H7 (cell line): ENCODE measurements at regions not wholly inside any gene's neighbourhood (a gene's known extent, or its start where the extent isn't known, plus 50 kb on each side); places are given as distances from the start of the nearest gene placed in this dataset.
"Not testable (repeated sequence)": the region's sequence is repeated elsewhere in the genome, so short reads cannot be mapped to it uniquely, and the experiment has no call there.

Experiments used
- DNase-seq: peaks from one replicate; pipeline ENCODE4 v3.0.0; 2012
- H3K27me3 ChIP-seq: 2 replicates; pipeline ENCODE4 v1.6.0; 2011; ENCODE audit warnings: mild to moderate bottlenecking, low read length; ENCODE audit not compliant: control insufficient read depth, insufficient read depth
- H3K36me3 ChIP-seq: replicated peaks from 2 replicates; pipeline ENCODE4 v1.5.1; 2011; ENCODE audit warnings: low read length; ENCODE audit not compliant: control insufficient read depth, insufficient read depth
- H3K4me3 ChIP-seq: 2 replicates; pipeline ENCODE4 v1.5.1; 2011; ENCODE audit warnings: low read depth, mild to moderate bottlenecking, control low read depth, low read length, moderate library complexity; ENCODE audit not compliant: insufficient read depth

DNA sequence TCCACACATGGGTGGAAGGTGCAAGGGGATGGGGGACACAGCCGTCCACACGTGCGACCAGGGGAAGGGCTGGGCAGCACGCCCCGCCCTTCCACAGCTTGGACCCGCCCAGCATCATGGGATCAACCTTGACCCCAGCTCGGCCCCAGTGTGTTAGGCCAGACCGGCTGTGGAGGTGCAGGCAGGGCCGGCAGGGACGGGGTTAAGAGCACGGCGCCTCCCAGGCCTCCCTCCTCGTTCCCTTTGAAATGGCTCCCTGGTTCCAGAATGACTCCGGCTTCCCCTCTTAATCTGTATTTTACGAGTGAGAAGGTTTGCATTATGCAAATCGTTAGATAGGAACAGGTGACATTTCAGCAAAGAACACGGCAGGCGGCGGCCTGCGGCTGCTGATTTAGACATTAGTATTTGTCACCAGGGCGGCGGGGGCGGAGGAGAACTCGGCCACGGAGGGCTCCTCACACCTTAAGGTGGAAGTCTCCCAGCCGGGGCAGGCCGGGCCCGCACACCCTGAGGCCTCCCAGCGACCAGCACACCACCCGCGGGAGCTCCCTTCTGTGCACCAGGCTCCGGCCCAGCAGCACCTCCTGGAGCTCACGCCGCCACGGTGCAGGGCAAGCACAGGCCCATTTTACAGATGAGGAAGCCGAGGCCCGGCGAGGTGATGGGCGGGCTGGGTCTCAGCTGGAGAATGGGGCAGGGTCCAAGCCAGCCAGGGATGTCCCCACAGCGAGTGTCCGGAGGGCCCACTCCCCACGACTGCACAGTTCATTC lies 116.1 kb downstream of the FAM53A start:
- peak; percentile 77 for DNase-seq
- Histone ChIP-seq H3K4me3 (no peak overlapping the region), H3K36me3 (no peaks in the 10 kb centered on the region), H3K27me3 (no peaks in the 10 kb centered on the region)

DNA sequence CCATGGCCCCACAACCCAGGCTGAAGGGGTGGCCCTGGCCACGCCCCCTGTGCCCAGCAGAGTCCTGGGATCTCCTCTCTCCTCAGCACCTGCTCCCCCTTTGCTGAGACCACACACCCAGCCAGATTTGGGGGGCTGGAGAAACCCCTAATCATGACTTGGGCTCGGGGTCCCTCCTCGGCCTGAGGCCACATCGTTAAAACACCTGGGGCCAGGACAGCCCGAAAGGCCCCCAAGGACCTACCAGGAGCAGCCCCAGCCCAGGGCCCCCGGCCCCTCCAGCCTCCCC lies 116.7 kb downstream of the FAM53A start:
- DNase-seq, result no peak
- Histone ChIP-seq H3K36me3 (no peaks in the 10 kb centered on the region), H3K27me3 (no peaks in the 10 kb centered on the region), H3K4me3 (no peak overlapping the region)

DNA sequence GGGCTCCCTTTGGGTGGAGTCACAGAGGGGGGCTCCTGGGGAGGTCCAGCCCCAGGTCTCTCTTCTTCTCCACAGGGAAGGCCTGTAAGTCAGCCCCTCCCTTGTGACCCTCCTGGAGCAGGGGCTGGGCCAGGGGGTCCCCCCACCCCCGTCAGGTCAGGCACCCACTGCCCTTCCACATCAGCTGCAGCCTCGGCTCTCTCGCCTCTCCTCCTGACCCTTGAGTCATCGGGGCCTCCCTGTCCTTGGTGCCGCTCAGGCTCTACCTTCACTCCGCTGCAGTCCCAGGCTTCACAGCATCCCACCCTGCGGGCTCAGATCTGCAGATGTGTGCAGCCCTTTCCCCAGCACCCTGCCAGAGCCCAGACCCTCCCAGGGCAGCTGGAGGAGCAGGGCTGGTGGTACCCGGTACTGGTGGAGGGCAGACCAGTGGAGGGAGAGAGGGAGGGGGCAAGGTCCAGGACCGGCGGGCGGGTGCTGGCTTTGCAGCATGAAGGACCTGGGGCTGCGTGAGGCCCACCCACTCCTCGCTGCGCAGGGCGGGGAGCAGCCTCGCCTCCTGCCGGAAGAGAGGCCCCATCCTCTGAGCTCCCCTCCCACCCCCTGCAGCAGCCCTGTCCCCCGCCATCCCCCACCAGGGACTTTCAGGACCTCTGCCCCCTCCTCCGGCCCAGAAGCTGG lies 117.1 kb downstream of the FAM53A start:
- Histone ChIP-seq H3K27me3 (no peaks in the 10 kb centered on the region), H3K36me3 (no peaks in the 10 kb centered on the region), H3K4me3 (no peak overlapping the region; the same call in 1 of the 2 replicates)
- DNase-seq, result peak; percentile 87

DNA sequence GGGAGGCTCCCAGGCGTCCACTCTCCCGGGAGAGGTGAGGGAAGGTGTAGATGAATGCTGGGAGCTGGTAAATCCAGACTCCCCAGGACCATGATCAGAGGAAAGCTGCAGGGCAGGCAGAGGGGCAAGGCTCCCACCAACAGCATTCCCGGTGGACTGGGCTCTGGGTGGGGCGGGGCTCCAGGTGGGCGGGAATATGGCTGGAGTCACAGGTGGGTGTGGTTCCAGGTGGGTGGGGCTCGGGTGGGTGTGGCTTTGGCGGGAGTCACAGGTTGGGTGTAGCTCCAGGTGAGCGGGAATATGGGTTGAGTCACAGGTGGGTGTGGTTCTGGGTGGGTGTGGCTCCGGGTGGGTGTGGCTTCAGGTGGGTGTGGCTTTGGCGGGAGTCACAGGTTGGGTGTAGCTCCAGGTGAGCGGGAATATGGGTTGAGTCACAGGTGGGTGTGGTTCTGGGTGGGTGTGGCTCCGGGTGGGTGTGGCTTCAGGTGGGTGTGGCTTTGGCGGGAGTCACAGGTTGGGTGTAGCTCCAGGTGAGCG lies 117.7 kb downstream of the FAM53A start:
- H3K27me3 ChIP-seq, H3K4me3 ChIP-seq, H3K36me3 ChIP-seq: not testable (repeated sequence)
- peak; percentile 98 for DNase-seq

DNA sequence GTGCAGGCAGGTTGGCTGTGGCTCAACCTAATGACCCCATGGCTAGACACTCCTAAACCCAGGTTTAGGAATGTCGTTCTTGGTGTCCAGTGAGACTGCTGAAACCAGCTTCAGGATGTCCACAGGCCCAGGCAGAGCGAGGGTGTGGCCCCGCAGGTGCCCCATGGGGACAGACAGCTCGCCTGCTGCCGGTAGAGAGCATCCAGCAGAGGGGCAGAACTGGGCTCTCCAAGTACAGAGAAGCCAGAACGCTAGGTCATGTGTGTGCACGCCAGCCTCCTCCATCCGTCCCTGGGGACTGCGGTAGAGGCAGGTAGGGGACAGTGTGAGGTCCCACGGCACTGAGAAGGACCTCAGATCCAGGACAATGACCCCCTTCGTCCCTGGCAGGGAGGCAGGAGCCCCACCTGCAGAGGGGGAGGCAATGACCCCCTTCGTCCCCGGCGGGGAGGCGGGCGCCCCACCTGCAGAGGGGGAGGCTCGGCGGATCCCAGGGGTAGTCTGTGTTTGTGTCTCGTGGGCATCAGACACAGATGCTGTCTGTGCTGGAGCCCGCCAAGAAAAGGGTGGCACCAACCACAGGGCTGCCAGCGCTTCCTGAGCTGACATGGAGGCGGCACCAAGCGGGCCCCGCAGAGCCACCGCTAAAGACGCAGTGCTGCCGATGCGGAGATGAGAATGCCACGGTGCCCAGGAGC lies 118.4 kb downstream of the FAM53A start:
- no peaks in the 10 kb centered on the region for H3K27me3 ChIP-seq
- DNase-seq, result no peak
- H3K36me3 ChIP-seq, result no peaks in the 10 kb centered on the region
- no peak overlapping the region for H3K4me3 ChIP-seq

DNA sequence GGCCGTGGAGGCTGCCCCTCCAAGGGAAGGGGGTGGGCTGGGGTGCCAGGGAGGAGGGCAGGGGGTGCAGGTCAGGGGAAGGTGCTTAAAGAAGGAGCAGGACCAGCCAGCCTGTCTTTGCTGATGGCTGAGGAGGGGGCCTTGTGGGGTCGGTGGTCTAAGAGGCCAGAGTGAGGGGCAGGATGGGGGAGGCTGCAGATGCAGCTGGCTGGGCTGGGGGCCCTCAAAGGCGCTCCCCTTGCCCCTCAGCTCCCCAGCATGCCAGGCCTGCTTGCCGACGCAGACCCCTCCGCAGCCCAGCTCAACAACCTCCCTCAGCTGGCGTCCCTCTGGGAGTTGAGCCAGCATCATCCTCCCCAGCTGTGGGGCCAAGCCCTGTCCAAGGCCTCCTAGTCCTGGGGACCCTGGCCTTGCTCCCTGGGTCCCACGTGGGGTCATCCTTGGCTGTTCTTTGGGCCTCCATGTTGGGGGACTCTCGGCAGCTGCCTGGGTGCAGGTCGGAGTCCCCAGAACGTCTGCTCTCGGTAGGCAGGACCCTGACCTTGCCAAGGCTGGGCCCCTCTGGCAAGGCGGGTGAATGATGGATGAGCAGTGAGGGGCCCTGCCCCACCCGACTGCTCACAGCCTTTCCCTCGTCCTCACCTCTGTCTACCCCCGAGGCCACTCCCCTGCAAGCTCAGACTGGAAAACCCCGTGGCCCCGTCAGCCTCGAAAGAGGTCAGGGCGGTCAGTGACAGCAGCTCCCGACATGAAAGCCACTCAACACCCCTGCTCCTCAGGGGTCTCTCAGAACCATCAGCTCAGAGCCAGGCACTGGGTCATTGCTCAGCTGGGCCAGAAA lies 119.4 kb downstream of the FAM53A start:
- no peak for DNase-seq
- no peaks in the 10 kb centered on the region for H3K27me3 ChIP-seq
- H3K4me3 ChIP-seq, result no peak overlapping the region
- no peaks in the 10 kb centered on the region for H3K36me3 ChIP-seq

DNA sequence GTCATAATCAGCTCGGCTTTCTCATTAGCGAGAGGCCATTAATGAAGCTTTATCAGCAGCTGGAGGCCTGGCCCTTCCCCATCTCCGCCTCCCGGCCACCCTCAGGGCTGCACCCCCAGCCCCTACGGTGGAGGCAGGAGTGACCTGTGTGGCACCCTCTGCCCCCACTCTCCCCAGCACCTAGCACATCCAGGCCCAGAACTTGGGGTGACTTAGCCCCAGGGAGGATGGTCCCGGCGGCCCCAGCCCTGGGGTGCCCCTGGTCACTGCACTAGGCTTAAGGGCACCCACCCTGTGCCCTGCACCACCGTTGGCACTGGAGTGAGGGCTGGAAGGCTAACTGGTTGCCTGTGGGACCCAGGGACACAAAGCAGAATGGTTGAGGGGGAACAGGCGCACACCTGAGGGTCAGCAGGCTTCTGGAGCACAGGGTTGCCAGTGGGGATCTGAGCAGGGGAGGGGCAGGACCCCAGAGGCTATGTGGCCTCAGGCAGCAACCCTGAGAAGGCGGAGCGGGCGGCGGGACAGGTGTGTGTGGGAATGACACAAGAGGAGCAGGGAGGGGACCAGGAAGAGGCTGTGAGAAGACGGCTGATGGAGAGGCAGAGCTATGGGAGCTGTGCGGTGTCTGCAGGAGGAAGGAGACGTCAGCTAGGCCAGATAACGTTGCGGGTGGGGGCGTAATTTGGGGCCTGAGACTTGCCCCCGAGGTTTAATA lies 120.2 kb downstream of the FAM53A start:
- H3K36me3 ChIP-seq, result no peaks in the 10 kb centered on the region
- no peaks in the 10 kb centered on the region for H3K27me3 ChIP-seq
- DNase-seq, result no peak
- H3K4me3 ChIP-seq, result no peak overlapping the region

DNA sequence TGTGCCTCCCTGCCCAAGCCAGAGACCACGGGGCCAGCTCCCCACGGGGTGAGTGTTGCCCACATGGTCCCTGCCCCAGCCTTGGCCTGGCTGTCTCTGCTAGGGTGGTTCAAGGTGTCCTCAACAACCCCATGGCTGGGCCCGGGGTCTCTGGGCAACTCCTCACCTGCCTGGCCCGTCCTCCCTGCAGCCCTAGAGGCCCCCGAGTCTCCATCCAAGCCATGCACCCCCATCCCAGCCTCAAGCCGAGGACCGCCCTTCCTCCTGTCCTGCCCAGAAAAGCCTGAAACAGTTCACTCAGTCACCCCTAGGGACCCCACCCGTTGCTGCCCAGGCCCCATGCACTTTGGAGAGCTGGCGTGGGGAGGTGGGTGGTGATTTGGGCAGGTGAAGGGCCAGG lies 120.9 kb downstream of the FAM53A start:
- Histone ChIP-seq H3K36me3 (no peaks in the 10 kb centered on the region), H3K27me3 (no peaks in the 10 kb centered on the region), H3K4me3 (no peak overlapping the region)
- DNase-seq, result no peak

DNA sequence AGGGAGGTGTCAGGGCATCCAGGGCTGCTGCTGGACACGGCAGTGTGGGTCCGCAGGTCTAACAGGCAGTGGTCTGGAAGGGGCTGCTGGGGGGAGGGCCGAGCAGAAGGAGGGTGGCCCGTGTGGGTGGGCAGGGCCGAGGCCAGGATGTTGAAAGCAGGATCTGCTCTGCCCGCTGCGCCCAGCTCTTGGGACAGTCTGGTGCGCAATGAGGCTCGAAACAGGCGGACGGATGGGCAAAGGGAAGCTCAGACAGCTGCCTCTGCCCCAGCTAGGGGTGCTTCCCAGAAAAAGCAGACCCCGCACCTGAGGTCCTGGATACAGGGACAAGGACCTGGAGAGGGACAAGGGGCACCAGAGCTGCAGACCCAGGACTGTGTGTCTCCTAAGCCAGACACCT lies 121.3 kb downstream of the FAM53A start:
- H3K36me3 ChIP-seq, result no peaks in the 10 kb centered on the region
- no peak overlapping the region for H3K4me3 ChIP-seq
- no peak for DNase-seq
- H3K27me3 ChIP-seq, result no peaks in the 10 kb centered on the region

DNA sequence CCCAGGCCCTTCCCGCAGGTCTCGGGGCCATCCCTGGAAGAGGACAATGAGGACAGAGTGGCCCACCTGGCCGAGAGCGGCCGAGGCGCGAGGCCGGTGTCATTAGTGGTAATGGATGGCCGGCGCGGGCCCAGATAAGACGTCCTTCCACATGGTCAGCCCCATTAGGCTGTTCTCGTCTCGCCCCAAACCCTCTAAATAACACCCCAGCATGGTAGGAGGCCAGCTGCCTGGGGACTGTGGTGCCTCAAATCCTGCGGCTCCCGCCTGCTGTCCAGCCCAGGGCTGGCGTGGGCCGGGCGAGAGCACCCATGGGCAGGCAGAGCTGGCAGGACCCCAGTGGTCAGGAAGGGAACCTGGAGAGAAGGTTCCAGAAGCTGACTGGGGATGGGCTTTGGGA lies 121.7 kb downstream of the FAM53A start:
- Histone ChIP-seq H3K4me3 (no peak overlapping the region), H3K36me3 (no peaks in the 10 kb centered on the region), H3K27me3 (no peaks in the 10 kb centered on the region)
- DNase-seq, result no peak

DNA sequence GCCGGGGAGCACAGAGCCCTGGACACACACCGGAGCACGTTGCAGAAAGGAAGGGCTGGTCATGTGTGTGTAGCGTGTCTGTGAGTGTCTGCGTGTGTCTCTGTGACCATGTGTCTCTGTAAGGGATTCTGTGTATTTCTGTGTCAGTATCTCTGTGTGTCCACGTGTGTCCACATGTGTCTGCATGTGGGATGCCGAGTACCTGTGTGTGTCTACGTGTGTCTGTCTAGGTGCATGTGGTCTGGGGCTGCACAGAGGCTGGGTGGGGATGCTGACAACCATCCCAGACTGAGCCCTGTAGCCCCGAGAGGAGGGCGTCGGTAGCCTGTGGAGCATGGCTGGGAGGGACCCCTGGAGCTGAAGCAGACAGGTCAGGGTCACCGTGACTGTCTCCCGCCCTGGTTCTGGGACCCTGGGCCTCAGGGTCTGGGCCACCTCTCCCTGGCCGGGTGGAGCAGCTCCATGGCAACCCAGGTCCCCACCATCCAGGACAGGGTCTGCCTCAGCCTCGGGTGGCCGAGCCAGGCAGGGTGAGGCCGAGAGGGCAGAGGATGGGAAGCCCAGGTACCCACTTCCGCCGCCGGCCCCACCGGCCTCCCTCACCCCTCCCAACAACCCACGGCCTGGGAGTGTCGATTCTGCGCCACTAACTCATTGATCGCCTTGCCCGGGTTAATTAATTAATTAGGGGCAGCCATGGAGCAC lies 122.7 kb downstream of the FAM53A start:
- no peak for DNase-seq
- Histone ChIP-seq H3K36me3 (no peaks in the 10 kb centered on the region), H3K27me3 (no peaks in the 10 kb centered on the region), H3K4me3 (no peak overlapping the region)

DNA sequence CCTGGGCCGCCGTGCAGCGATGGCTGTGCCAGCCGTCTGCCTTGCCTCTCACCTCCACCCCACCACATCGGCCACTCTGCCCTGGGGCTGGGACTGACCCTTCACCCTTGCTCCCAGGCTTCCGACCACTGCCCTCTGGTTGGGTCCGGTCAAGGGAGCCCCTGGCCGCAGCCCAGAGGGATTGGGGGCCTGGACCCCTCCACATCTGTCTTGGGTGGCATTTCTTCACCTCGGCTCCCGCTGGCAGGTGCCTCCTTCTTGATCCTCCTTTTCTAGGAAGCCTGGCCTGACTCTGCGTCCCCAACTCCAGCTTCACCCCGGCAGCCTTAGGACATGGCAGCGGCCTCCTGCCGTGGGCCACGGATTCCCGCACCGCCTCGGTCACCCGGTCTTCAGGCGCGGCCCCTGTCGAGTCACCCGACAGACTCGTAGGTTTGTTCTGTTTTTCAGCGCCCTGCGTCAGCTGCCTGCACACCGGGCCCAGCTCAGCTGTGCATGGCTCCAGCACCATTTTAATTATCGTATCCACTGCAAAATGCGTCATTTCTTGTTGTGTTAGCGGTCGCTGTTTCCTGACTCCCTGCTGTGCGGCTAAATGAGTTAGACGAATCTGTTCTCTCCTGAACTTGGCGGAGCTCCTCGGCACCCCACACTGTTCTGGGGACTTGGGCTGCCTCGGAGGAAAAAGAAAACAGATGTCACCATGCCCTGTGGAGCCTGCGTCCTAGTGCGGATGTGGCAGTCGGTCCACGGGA lies 124.0 kb downstream of the FAM53A start:
- no peak for DNase-seq
- Histone ChIP-seq H3K4me3 (no peak overlapping the region), H3K36me3 (no peaks in the 10 kb centered on the region), H3K27me3 (no peaks in the 10 kb centered on the region)

DNA sequence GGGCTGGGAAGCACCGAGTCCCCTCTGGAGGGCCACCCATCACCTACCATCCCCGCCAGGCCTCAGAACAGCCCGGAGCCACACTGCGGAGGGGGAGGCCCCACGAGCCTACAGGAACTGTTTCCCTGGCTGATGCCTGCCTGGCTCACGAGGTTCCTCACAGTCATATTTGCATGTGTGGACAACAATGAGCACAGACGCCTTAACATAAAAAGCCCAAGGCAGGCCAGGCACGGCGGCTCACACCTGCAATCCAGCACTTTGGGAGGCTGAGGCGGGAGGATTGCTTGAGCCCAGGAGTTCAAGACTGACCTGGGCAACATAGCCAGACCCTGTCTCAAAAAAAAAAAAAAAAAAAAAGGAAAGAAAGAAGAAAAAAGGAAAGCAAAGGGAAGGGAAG lies 125.9 kb downstream of the FAM53A start:
- Histone ChIP-seq H3K27me3 (no peaks in the 10 kb centered on the region), H3K4me3 (no peak overlapping the region), H3K36me3 (no peaks in the 10 kb centered on the region)
- DNase-seq, result no peak
